ENCODE measurements at regions not wholly inside any gene's neighbourhood (a gene's known extent, or its start where the extent isn't known, plus 50 kb on each side); places are given as distances from the start of the nearest gene placed in this dataset.

DNA sequence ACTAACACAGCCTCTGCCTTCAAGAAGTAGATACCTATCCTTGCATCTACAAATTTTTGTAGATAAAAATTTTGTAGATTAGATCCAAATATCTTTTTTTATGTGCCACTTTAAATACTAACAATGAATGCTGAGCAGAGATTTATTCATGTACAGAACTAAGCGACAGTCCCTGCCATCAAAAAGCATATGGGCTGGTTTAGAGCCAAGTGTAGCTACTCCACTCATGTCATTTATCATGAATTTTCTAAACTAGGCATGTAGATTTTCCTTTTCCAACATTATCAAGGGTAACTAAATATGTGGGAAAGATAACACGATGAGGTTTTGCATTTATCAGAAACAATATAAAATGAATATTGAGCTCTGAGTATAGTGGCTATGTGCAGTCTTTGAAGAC is 857.5 kb downstream of the XPNPEP1 start:
- TF ChIP-seq, protein P1, sequence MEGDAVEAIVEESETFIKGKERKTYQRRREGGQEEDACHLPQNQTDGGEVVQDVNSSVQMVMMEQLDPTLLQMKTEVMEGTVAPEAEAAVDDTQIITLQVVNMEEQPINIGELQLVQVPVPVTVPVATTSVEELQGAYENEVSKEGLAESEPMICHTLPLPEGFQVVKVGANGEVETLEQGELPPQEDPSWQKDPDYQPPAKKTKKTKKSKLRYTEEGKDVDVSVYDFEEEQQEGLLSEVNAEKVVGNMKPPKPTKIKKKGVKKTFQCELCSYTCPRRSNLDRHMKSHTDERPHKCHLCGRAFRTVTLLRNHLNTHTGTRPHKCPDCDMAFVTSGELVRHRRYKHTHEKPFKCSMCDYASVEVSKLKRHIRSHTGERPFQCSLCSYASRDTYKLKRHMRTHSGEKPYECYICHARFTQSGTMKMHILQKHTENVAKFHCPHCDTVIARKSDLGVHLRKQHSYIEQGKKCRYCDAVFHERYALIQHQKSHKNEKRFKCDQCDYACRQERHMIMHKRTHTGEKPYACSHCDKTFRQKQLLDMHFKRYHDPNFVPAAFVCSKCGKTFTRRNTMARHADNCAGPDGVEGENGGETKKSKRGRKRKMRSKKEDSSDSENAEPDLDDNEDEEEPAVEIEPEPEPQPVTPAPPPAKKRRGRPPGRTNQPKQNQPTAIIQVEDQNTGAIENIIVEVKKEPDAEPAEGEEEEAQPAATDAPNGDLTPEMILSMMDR (IDR thresholded peaks at IDR 0.05): no peak

DNA sequence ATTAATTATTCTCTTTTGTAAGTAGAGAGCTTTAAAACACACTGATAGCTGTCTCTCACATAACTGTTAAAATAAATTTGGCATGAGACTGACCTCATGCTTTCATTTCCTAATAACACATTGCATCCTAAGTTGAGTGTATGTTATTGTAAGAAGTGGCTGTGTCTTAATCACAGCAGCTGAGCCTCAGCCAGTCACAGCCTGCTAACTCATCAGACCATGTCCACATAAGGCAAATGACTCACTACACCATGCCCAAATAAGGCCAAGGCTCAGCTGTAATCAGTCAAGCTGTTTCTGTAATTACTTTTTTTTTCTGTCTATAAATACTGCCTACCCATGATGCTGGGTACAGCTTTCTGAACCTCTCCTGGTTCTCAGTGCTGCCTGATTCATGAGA is 860.9 kb downstream of the XPNPEP1 start:
- TF ChIP-seq, protein P1 (IDR thresholded peaks at IDR 0.05): no peak

DNA sequence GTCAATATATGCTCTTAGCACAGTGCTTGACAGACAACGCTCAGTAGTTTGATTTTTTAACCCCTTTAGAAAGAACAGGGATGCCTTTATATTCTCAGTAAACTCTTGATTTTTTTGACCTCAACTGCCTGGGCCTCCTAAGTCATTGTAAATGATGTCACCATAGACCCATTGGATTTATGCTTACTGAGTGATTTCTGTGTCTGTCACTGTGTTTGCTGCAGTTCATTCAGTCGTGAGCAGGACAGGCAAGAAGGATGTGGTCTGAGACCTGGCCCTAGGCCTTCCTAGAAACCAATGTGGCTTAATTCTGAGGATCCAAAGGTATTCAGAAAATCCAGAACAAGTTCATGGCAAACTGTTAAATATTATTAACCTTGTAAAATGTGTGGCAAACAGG is 868.1 kb downstream of the XPNPEP1 start:
- TF ChIP-seq, protein P1 (IDR thresholded peaks at IDR 0.05): no peak

DNA sequence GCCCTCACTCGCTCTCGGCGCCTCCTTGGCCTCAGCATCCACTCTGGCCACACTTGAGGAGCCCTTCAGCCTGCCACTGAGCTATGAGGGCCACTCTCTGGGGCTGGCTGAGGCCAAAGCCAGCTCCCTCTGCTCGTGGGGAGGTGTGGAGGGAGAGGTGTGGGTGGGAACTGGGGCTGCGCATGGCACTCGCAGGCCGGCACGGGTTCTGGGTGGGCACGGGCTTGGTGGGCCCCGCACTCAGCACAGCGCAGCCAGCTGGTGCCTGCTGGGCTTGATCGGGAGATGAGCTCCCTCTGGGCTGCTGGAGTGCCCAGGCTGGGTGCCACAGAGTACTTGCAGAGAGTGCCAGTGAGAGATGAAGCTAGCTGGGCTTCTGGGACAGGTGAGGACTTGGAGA is 875.5 kb downstream of the XPNPEP1 start:
- TF ChIP-seq, protein P1 (IDR thresholded peaks at IDR 0.05): no peak

DNA sequence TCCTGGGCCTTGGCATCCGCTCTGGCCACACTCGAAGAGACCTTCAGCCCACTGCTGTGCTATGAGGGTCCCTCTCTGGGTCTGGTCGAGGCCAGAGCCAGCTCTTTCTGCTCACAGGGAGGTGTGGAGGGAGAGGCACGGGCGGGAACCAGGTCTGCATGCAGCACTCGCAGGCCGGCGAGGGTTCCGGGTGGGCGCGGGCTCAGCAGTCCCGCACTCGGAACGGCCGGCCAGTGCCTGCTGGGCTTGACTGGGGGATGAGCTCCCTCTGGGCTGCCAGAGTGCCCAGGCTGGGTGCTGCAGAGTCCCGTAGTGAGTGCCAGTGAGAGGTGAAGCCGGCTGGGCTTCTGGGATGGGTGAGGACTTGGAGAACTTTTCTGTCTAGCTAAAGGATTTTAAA is 882.7 kb downstream of the XPNPEP1 start:
- TF ChIP-seq, protein P1 (IDR thresholded peaks at IDR 0.05): no peak

GRCh38 chr10:109037978-109038377 is 885.3 kb downstream of the XPNPEP1 start:
- TF ChIP-seq, protein P1 (IDR thresholded peaks at IDR 0.05): no peak

GRCh38 chr10:109030581-109031210 is 892.6 kb downstream of the XPNPEP1 start:
- TF ChIP-seq, protein P1 (IDR thresholded peaks at IDR 0.05): no peak

DNA sequence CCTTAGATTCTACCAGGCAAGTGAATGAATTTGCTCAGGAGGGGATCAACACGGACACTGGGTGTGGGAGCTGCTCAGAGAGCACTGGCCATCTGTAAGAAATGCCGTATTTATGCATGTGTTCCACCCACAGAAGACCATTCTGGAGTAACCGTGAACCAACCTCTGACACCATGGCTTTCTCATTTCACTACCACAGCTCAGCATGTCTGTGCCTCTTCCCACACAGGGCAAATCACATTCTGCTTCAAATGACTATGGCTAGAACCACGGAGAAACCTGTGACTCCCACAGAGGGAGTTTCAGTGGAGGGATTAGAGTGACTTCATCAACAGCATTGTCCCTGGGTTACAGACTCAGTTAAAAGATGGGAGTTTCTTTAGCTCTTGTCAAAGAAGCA is 893.4 kb downstream of the XPNPEP1 start:
- TF ChIP-seq, protein P1 (IDR thresholded peaks at IDR 0.05): no peak
